H1 (cell line): ENCODE measurements at regions not wholly inside any gene's neighbourhood (a gene's known extent, or its start where the extent isn't known, plus 50 kb on each side); places are given as distances from the start of the nearest gene placed in this dataset.

Source experiments
- CTCF ChIA-PET: fragments of 300-600 bp; sonication (Branson Sonifier 250); formaldehyde crosslinking; loops from one replicate; lab custom pipeline; 2021; ENCODE audit not compliant: partially characterized antibody; lab: Charles Lee
- POLR2A ChIA-PET: fragments of 300-600 bp; sonication (Branson Sonifier 250); formaldehyde crosslinking; loops from one replicate; lab custom pipeline; 2021; ENCODE audit warnings: inconsistent platforms; ENCODE audit not compliant: partially characterized antibody; lab: Charles Lee
- DNase-seq, 2 experiments: peaks; one replicate each; pipeline versions ENCODE4 v3.0.0 to v3.0.0-alpha.2; 2010 to 2022; ENCODE audit warnings: low spot score in 2 of 2, low read depth in 1 of 2, mixed read lengths in 1 of 2
- FAIRE-seq: peaks from 2 replicates; lab custom pipeline; 2011; peaks lifted over from hg19 to GRCh38; lab: Jason Lieb, UNC
- H2AFZ ChIP-seq: 2 replicates; pipeline ENCODE4 v1.8.1; 2012; ENCODE audit warnings: low read length, inconsistent platforms
- H2AK5ac ChIP-seq: 2 replicates; pipeline ENCODE4 v1.6.1; 2013; ENCODE audit warnings: low read depth, low read length
- H2BK120ac ChIP-seq: replicated peaks from 2 replicates; pipeline ENCODE3; 2013; ENCODE audit warnings: low read depth, low read length, inconsistent platforms
- H2BK12ac ChIP-seq: 2 replicates; pipeline ENCODE4 v1.6.1; 2013; ENCODE audit warnings: low read depth, low read length
- H2BK15ac ChIP-seq: 2 replicates; pipeline ENCODE4 v1.6.1; 2013; ENCODE audit warnings: low read length
- H2BK20ac ChIP-seq: 2 replicates; pipeline ENCODE4 v1.6.1; 2013; ENCODE audit warnings: low read length
- H2BK5ac ChIP-seq: 2 replicates; pipeline ENCODE4 v1.6.1; 2013; ENCODE audit warnings: low read depth, low read length
- H3K14ac ChIP-seq: 2 replicates; pipeline ENCODE4 v1.6.1; 2013; ENCODE audit warnings: inconsistent platforms; ENCODE audit not compliant: insufficient read length
- H3K18ac ChIP-seq: 2 replicates; pipeline ENCODE4 v1.6.1; 2013; ENCODE audit warnings: low read length; ENCODE audit errors: extremely low read depth
- H3K23ac ChIP-seq: 2 replicates; pipeline ENCODE4 v1.6.1; 2013; ENCODE audit warnings: inconsistent platforms; ENCODE audit not compliant: insufficient read length
- H3K23me2 ChIP-seq: 2 replicates; pipeline ENCODE4 v1.6.1; 2013; ENCODE audit warnings: low read depth, low read length
- H3K27ac ChIP-seq: 2 replicates; pipeline ENCODE4 v1.6.1; 2011; ENCODE audit warnings: low read depth, low read length, inconsistent platforms
- H3K27me3 ChIP-seq, 4 experiments: replicated peaks in 1 of 4; 1 replicate in 1 of 4; 2 replicates in 3 of 4; pipeline versions ENCODE4 v1.6.1 to v1.8.1; 2011 to 2013; ENCODE audit warnings: low read length in 3 of 4, mild to moderate bottlenecking in 3 of 4, inconsistent platforms in 2 of 4, mixed read lengths in 2 of 4, moderate library complexity in 1 of 4; ENCODE audit not compliant: control insufficient read depth in 3 of 4, insufficient read depth in 3 of 4; ENCODE audit errors: extremely low read depth in 1 of 4
- H3K36me3 ChIP-seq, 4 experiments: 2 replicates each; pipeline versions ENCODE4 v1.6.1 to v1.8.1; 2011 to 2013; ENCODE audit warnings: mild to moderate bottlenecking in 4 of 4, low read length in 3 of 4, moderate library complexity in 2 of 4, control low read depth in 1 of 4, inconsistent platforms in 1 of 4; ENCODE audit not compliant: insufficient read depth in 4 of 4, control insufficient read depth in 2 of 4
- H3K4ac ChIP-seq: replicated peaks from 2 replicates; pipeline ENCODE3; 2013; ENCODE audit warnings: low read length, low read depth, mixed read lengths, inconsistent platforms; ENCODE audit not compliant: insufficient read length
- H3K4me1 ChIP-seq, 4 experiments: replicated peaks in 1 of 4; 1 replicate in 1 of 4; 2 replicates in 3 of 4; pipeline versions ENCODE4 v1.6.1 to v1.8.1; 2011 to 2013; ENCODE audit warnings: low read length in 3 of 4, inconsistent platforms in 2 of 4, mixed read lengths in 1 of 4; ENCODE audit not compliant: insufficient read depth in 4 of 4, control insufficient read depth in 3 of 4
- H3K4me2 ChIP-seq, 2 experiments: 2 replicates each; pipeline versions ENCODE4 v1.6.1 to v1.8.1; 2011 to 2013; ENCODE audit warnings: low read depth in 2 of 2, low read length in 2 of 2, control low read depth in 1 of 2, inconsistent platforms in 1 of 2, mild to moderate bottlenecking in 1 of 2; ENCODE audit not compliant: insufficient read depth in 1 of 2
- H3K4me3 ChIP-seq, 4 experiments: fragments of 200-600, 300-600 bp in 1 of 4; sonication (generic), shearing (Covaris generic), sonication (Bioruptor Twin) in 1 of 4; 2 replicates each; pipeline versions ENCODE4 v1.5.1 to v1.8.1; 2011 to 2016; ENCODE audit warnings: low read length in 4 of 4, low read depth in 3 of 4, control low read depth in 2 of 4, inconsistent platforms in 2 of 4, mild to moderate bottlenecking in 2 of 4, mixed read lengths in 1 of 4, moderate library complexity in 1 of 4; ENCODE audit not compliant: insufficient read depth in 2 of 4; ENCODE audit errors: extremely low read depth in 1 of 4
- H3K56ac ChIP-seq: replicated peaks from 2 replicates; pipeline ENCODE3; 2013; ENCODE audit warnings: low read depth, mild to moderate bottlenecking, mixed read lengths, low read length, inconsistent platforms; ENCODE audit not compliant: insufficient read length
- H3K79me1 ChIP-seq: 2 replicates; pipeline ENCODE4 v1.6.1; 2013; ENCODE audit warnings: low read depth, low read length, control low read depth
- H3K79me2 ChIP-seq, 2 experiments: 2 replicates each; pipeline versions ENCODE4 v1.6.1 to v1.8.1; 2012 to 2013; ENCODE audit warnings: low read length in 2 of 2, mild to moderate bottlenecking in 2 of 2, inconsistent platforms in 1 of 2; ENCODE audit not compliant: insufficient read depth in 2 of 2, control insufficient read depth in 1 of 2
- H3K9ac ChIP-seq, 4 experiments: replicated peaks in 1 of 4; 1 replicate in 1 of 4; 2 replicates in 3 of 4; pipeline versions ENCODE4 v1.6.1 to v1.8.1; 2011 to 2013; ENCODE audit warnings: low read depth in 3 of 4, low read length in 3 of 4, control low read depth in 2 of 4, mild to moderate bottlenecking in 2 of 4, moderate library complexity in 2 of 4, inconsistent platforms in 1 of 4; ENCODE audit errors: extremely low read depth in 1 of 4
- H3K9me3 ChIP-seq, 2 experiments: 2 replicates each; pipeline versions ENCODE4 v1.6.1 to v1.8.1; 2012 to 2013; ENCODE audit warnings: mild to moderate bottlenecking in 2 of 2, moderate library complexity in 2 of 2, control low read depth in 1 of 2, inconsistent platforms in 1 of 2, low read depth in 1 of 2, low read length in 1 of 2, mixed read lengths in 1 of 2; ENCODE audit not compliant: insufficient read depth in 2 of 2
- H4K20me1 ChIP-seq, 2 experiments: replicated peaks in 1 of 2; 2 replicates each; pipeline versions ENCODE3 to v1.8.1; 2011 to 2013; ENCODE audit warnings: inconsistent platforms in 2 of 2, low read length in 2 of 2, mild to moderate bottlenecking in 1 of 2; ENCODE audit not compliant: insufficient read depth in 2 of 2, control insufficient read depth in 1 of 2
- H4K5ac ChIP-seq: 2 replicates; pipeline ENCODE4 v1.6.1; 2013; ENCODE audit warnings: low read length, low read depth, mixed read lengths, inconsistent platforms; ENCODE audit not compliant: insufficient read length
- H4K8ac ChIP-seq: 2 replicates; pipeline ENCODE4 v1.8.0; 2013; ENCODE audit warnings: mild to moderate bottlenecking, moderate library complexity, low read length, inconsistent platforms; ENCODE audit not compliant: insufficient read depth; ENCODE audit errors: extremely low read depth
- H4K91ac ChIP-seq: replicated peaks from 2 replicates; pipeline ENCODE3; 2013; ENCODE audit warnings: low read length, mixed read lengths, inconsistent platforms; ENCODE audit not compliant: insufficient read length
- ASH2L ChIP-seq: fragments of 200-600, 300-600 bp; sonication (generic); IDR thresholded peaks from one replicate; pipeline ENCODE4 v1.7.1; 2017; ENCODE audit warnings: low read length
- CBX5 ChIP-seq: fragments of 300-800, 300-1000 bp; sonication (generic); IDR thresholded peaks from 2 replicates; pipeline ENCODE4 v1.7.1; 2016; ENCODE audit warnings: antibody characterized with exemption, low read length, low read depth
- GTF2F1 ChIP-seq: IDR thresholded peaks from 2 replicates; pipeline ENCODE4 v1.6.1; 2012; ENCODE audit warnings: low read depth, low read length, improper control_type of control experiment, borderline replicate concordance
- KDM4A ChIP-seq: IDR thresholded peaks from one replicate; pipeline ENCODE4 v1.7.1; 2012; ENCODE audit warnings: low read depth, mild to moderate bottlenecking, moderate library complexity, low read length, inconsistent platforms; ENCODE audit not compliant: severe bottlenecking
- NANOG ChIP-seq: IDR thresholded peaks from 2 replicates; pipeline ENCODE4 v1.6.1; 2011; ENCODE audit warnings: low read length, low read depth, mild to moderate bottlenecking, inconsistent platforms; ENCODE audit not compliant: insufficient read depth, poor library complexity, severe bottlenecking
- RAD21 ChIP-seq, 2 experiments: IDR thresholded peaks in 1 of 2; conservative IDR thresholded peaks in 1 of 2; 2 replicates each; pipeline ENCODE4 v1.6.1; 2011; ENCODE audit warnings: low read depth in 2 of 2, low read length in 2 of 2, improper control_type of control experiment in 1 of 2, inconsistent platforms in 1 of 2, mild to moderate bottlenecking in 1 of 2, moderate library complexity in 1 of 2
- RXRA ChIP-seq: IDR thresholded peaks from 2 replicates; pipeline ENCODE4 v1.6.1; 2011; ENCODE audit warnings: low read depth, mild to moderate bottlenecking, low read length, moderate library complexity; ENCODE audit not compliant: insufficient read depth
- YY1 ChIP-seq: IDR thresholded peaks from 2 replicates; pipeline ENCODE4 v1.6.1; 2011; ENCODE audit warnings: low read depth, mild to moderate bottlenecking, low read length
- WGBS, 2 experiments: shearing (Covaris generic) in 1 of 2; methylation state at CpG; one replicate each; pipeline versions ENCODE4 v1.1.6 to v1.1.7; 2013 to 2015; ENCODE audit warnings: low lambda C conversion rate in 2 of 2, mixed read lengths in 2 of 2, inconsistent platforms in 1 of 2, low coverage in 1 of 2, missing lambda C conversion rate in 1 of 2; ENCODE audit not compliant: insufficient replicate concordance in 2 of 2, insufficient coverage in 1 of 2, insufficient read length in 1 of 2; ENCODE audit errors: extremely low coverage in 1 of 2, missing lambda C conversion rate in 1 of 2; 5-methylcytosine and 5-hydroxymethylcytosine counted together
- TF ChIP-seq, protein P1 (sequence below): IDR thresholded peaks from 2 replicates; pipeline ENCODE4 v1.6.1; 2012; ENCODE audit warnings: inconsistent platforms
- TF ChIP-seq, protein P2 (sequence below): IDR thresholded peaks from 2 replicates; pipeline ENCODE4 v1.6.1; 2012; ENCODE audit warnings: inconsistent platforms
- TF ChIP-seq, protein P3 (sequence below): IDR thresholded peaks from 2 replicates; pipeline ENCODE4 v1.6.1; 2011; ENCODE audit warnings: low read depth, mild to moderate bottlenecking, low read length; ENCODE audit not compliant: insufficient read depth

DNA sequence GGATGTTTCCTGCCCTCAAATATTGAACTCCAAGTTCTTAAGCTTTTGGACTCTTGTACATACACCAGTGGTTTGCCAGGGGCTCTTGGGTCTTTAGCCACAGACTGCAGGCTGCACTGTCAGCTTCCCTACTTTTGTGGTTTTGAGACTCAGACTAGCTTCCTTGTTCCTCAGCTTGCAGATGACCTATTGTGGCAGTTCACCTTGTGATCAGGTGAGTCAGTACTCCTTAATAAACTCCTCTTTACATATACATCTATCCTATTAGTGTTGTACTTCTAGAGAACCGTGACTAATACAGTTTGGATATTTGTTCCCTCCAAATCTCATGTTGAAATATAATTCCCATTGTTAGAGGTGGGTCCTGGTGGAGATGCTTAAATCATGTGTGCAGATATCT, 681.9 kb upstream of the ARRDC3 start:
- Histone ChIP-seq H3K23ac (no peak overlapping the region), H3K4me1 (no peaks in the 10 kb centered on the region), H4K8ac (no peak overlapping the region), H4K91ac (no peak overlapping the region), H3K9me3 (peaks cover 11 to 17% of the 10 kb centered on the region in 2 experiments), H3K23me2 (no peaks in the 10 kb centered on the region), H3K56ac (no peak overlapping the region), H2BK20ac (no peak overlapping the region), H2AK5ac (no peak overlapping the region), H3K18ac (no peak overlapping the region), H3K9ac (no peak overlapping the region), H4K20me1 (no peaks in the 10 kb centered on the region), H3K4me3 (no peak overlapping the region), H4K5ac (no peak overlapping the region), H3K27ac (no peak overlapping the region), H3K36me3 (peaks cover 0 to 4% (median 0%) of the 10 kb centered on the region in 4 experiments; a peak in 2 of 8 replicates), H3K79me2 (no peaks in the 10 kb centered on the region), H2BK5ac (no peak overlapping the region), H2BK120ac (no peak overlapping the region), H3K14ac (no peak overlapping the region), H3K27me3 (no peaks in the 10 kb centered on the region), H2BK12ac (no peak overlapping the region), H3K4me2 (no peak overlapping the region), H3K4ac (no peak overlapping the region), H3K79me1 (no peaks in the 10 kb centered on the region), H2BK15ac (no peak overlapping the region), H2AFZ (no peak overlapping the region)
- DNase-seq = no peak
- CTCF ChIA-PET = no interaction called here
- POLR2A ChIA-PET = no interaction called here
- no peak for FAIRE-seq
- WGBS, 2 experiments = 96% methylated on average over 1 of the region's 1 CpG; no CpG with 5 or more reads in 1 of the 2 experiments
- no peak for TF ChIP-seq ASH2L
- TF ChIP-seq CBX5 = no peak
- TF ChIP-seq, protein P1, sequence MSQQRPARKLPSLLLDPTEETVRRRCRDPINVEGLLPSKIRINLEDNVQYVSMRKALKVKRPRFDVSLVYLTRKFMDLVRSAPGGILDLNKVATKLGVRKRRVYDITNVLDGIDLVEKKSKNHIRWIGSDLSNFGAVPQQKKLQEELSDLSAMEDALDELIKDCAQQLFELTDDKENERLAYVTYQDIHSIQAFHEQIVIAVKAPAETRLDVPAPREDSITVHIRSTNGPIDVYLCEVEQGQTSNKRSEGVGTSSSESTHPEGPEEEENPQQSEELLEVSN = no peak
- TF ChIP-seq, protein P2, sequence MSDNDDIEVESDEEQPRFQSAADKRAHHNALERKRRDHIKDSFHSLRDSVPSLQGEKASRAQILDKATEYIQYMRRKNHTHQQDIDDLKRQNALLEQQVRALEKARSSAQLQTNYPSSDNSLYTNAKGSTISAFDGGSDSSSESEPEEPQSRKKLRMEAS = no peak
- no peak for TF ChIP-seq KDM4A
- no peak for TF ChIP-seq NANOG
- TF ChIP-seq YY1 = no peak
- no peak for TF ChIP-seq RAD21 (IDR thresholded peaks at IDR 0.05 in 1 of 2, conservative IDR thresholded peaks at IDR 0.05 in 1 of 2; ENCODE audit: low read depth in 2 of 2, low read length in 2 of 2)
- TF ChIP-seq RXRA = no peak
- TF ChIP-seq, protein P3, sequence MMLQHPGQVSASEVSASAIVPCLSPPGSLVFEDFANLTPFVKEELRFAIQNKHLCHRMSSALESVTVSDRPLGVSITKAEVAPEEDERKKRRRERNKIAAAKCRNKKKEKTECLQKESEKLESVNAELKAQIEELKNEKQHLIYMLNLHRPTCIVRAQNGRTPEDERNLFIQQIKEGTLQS = no peak
- no peak for TF ChIP-seq GTF2F1
